ENCODE measurements at regions not wholly inside any gene's neighbourhood (a gene's known extent, or its start where the extent isn't known, plus 50 kb on each side); places are given as distances from the start of the nearest gene placed in this dataset.

GRCh38 chr5:4781299-4781698, 358.8 kb upstream of the ADAMTS16 start:
- no peak for DNase-seq (ENCODE audit: extremely low spot score)
- ChIA-PET CTCF (no interaction called here), POLR2A (no interaction called here)
- no peak for TF ChIP-seq NFRKB (IDR thresholded peaks at IDR 0.05)
- TF ChIP-seq ZNF384 (IDR thresholded peaks at IDR 0.05): no peak
- no peak for TF ChIP-seq ARNT (IDR thresholded peaks at IDR 0.05)
- no peak for TF ChIP-seq ELF4 (IDR thresholded peaks at IDR 0.05)
- TF ChIP-seq PKNOX1 (IDR thresholded peaks at IDR 0.05): no peak
- no peak for TF ChIP-seq SUZ12 (IDR thresholded peaks at IDR 0.05)
- no peak for TF ChIP-seq FOXM1 (IDR thresholded peaks at IDR 0.05; ENCODE audit: borderline replicate concordance)
- no peak for TF ChIP-seq HDGF (IDR thresholded peaks at IDR 0.05; ENCODE audit: borderline replicate concordance)
- no peak for TF ChIP-seq FOXK2 (IDR thresholded peaks at IDR 0.05)
- no peak for TF ChIP-seq FOXA1 (IDR thresholded peaks at IDR 0.05)

- TF ChIP-seq TARDBP (IDR thresholded peaks at IDR 0.05) (no peak), BHLHE40 (IDR thresholded peaks at IDR 0.05; ENCODE audit: borderline replicate concordance) (no peak), ELF4 (IDR thresholded peaks at IDR 0.05) (no peak), FOXM1 (IDR thresholded peaks at IDR 0.05; ENCODE audit: borderline replicate concordance) (no peak), L3MBTL2 (conservative IDR thresholded peaks at IDR 0.05) (no peak), PKNOX1 (IDR thresholded peaks at IDR 0.05) (no peak), FOXK2 (IDR thresholded peaks at IDR 0.05) (no peak), LEF1 (IDR thresholded peaks at IDR 0.05; ENCODE audit: borderline replicate concordance) (no peak), ARNT (IDR thresholded peaks at IDR 0.05) (no peak), NFRKB (IDR thresholded peaks at IDR 0.05) (no peak), HDGF (IDR thresholded peaks at IDR 0.05; ENCODE audit: borderline replicate concordance) (no peak), SUZ12 (IDR thresholded peaks at IDR 0.05) (no peak), SP1 (IDR thresholded peaks at IDR 0.05) (no peak), FOXA1 (IDR thresholded peaks at IDR 0.05) (no peak), CTBP1 (IDR thresholded peaks at IDR 0.05; ENCODE audit: borderline replicate concordance) (no peak)
- no peak for DNase-seq (ENCODE audit: extremely low spot score)
- POLR2A ChIA-PET: no interaction called here
- CTCF ChIA-PET: no interaction called here
Measured at GRCh38 chr5:4785971-4786370, 354.2 kb upstream of the ADAMTS16 start.

GRCh38 chr5:4797445-4797844, 342.7 kb upstream of the ADAMTS16 start:
- DNase-seq (ENCODE audit: extremely low spot score): no peak

GRCh38 chr5:4802044-4802443, 338.1 kb upstream of the ADAMTS16 start:
- TF ChIP-seq LEF1 (IDR thresholded peaks at IDR 0.05; ENCODE audit: borderline replicate concordance): no peak
- TF ChIP-seq L3MBTL2 (conservative IDR thresholded peaks at IDR 0.05): no peak
- no peak for TF ChIP-seq NFRKB (IDR thresholded peaks at IDR 0.05)
- TF ChIP-seq SP1 (IDR thresholded peaks at IDR 0.05): no peak
- TF ChIP-seq CTBP1 (IDR thresholded peaks at IDR 0.05; ENCODE audit: borderline replicate concordance): no peak
- TF ChIP-seq PKNOX1 (IDR thresholded peaks at IDR 0.05): no peak
- TF ChIP-seq TARDBP (IDR thresholded peaks at IDR 0.05): no peak
- TF ChIP-seq FOXK2 (IDR thresholded peaks at IDR 0.05): no peak
- TF ChIP-seq FOXA1 (IDR thresholded peaks at IDR 0.05): no peak
- ChIA-PET CTCF (interaction anchor here (0.6 kb wide), 1 partner anchor 28 kb away, joined by 3 read pairs; no protein-coding TSS in a partner anchor), POLR2A (no interaction called here)
- DNase-seq (ENCODE audit: extremely low spot score): no peak

More at GRCh38 chr5:4797445-4797844, 342.7 kb upstream of the ADAMTS16 start:
- no peak for TF ChIP-seq TARDBP (IDR thresholded peaks at IDR 0.05)
- TF ChIP-seq PKNOX1 (IDR thresholded peaks at IDR 0.05): no peak
- TF ChIP-seq ZNF384 (IDR thresholded peaks at IDR 0.05): no peak
- TF ChIP-seq ELF4 (IDR thresholded peaks at IDR 0.05): no peak
- no peak for TF ChIP-seq FOXM1 (IDR thresholded peaks at IDR 0.05; ENCODE audit: borderline replicate concordance)
- TF ChIP-seq FOXK2 (IDR thresholded peaks at IDR 0.05): no peak
- no peak for TF ChIP-seq HDGF (IDR thresholded peaks at IDR 0.05; ENCODE audit: borderline replicate concordance)
- no peak for TF ChIP-seq SUZ12 (IDR thresholded peaks at IDR 0.05)
- no peak for TF ChIP-seq L3MBTL2 (conservative IDR thresholded peaks at IDR 0.05)
- no peak for TF ChIP-seq FOXA1 (IDR thresholded peaks at IDR 0.05)
- TF ChIP-seq SP1 (IDR thresholded peaks at IDR 0.05): no peak
- TF ChIP-seq BHLHE40 (IDR thresholded peaks at IDR 0.05; ENCODE audit: borderline replicate concordance): no peak
- TF ChIP-seq LEF1 (IDR thresholded peaks at IDR 0.05; ENCODE audit: borderline replicate concordance): no peak
- TF ChIP-seq NFRKB (IDR thresholded peaks at IDR 0.05): no peak
- TF ChIP-seq ARNT (IDR thresholded peaks at IDR 0.05): no peak
- TF ChIP-seq CTBP1 (IDR thresholded peaks at IDR 0.05; ENCODE audit: borderline replicate concordance): no peak
- CTCF ChIA-PET: no interaction called here
- POLR2A ChIA-PET: no interaction called here

- TF ChIP-seq SP1 (IDR thresholded peaks at IDR 0.05) (no peak), FOXM1 (IDR thresholded peaks at IDR 0.05; ENCODE audit: borderline replicate concordance) (no peak), HDGF (IDR thresholded peaks at IDR 0.05; ENCODE audit: borderline replicate concordance) (no peak), FOXA1 (IDR thresholded peaks at IDR 0.05) (no peak), PKNOX1 (IDR thresholded peaks at IDR 0.05) (no peak), ELF4 (IDR thresholded peaks at IDR 0.05) (no peak), ARNT (IDR thresholded peaks at IDR 0.05) (no peak)
- ChIA-PET CTCF (no interaction called here), POLR2A (no interaction called here)
- DNase-seq (ENCODE audit: extremely low spot score): no peak
Measured at GRCh38 chr5:4804691-4805360, 335.3 kb upstream of the ADAMTS16 start.

Data from HEK293T (cell line).